Fibroblast of gingiva (primary cell): ENCODE measurements at regions not wholly inside any gene's neighbourhood (a gene's known extent, or its start where the extent isn't known, plus 50 kb on each side); places are given as distances from the start of the nearest gene placed in this dataset.

Source experiments
- DNase-seq: peaks from one replicate; pipeline ENCODE4 v3.0.0-alpha.2; 2011; ENCODE audit warnings: low read depth

GRCh38 chr2:164178835-164179465 lies 442.3 kb downstream of the GRB14 start:
- DNase-seq: no peak

- DNase-seq: no peak
Measured at GRCh38 chr2:164164602-164165001, 428.8 kb upstream of the FIGN start.

- DNase-seq: no peak
Measured at GRCh38 chr2:164155558-164155957, 419.8 kb upstream of the FIGN start.

DNA sequence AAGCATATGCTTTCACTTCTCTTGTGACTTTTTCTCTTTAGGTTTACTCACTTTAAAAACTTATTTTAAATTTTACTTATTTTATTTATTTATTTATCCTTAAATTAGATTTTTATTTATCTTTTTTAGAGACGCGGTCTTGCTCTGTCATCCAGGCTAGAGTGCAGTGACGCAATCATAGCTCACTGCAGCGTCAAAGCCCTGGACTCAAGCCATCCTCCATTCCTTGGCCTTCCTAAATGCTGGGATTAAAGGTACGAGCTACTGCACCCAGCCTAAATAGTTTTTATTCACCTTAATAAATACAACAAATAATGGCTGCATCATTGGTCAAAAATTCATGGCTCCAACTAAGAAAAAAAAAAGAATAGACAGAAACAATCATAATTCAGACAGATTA lies 415.7 kb upstream of the FIGN start:
- peak; percentile 43 for DNase-seq

DNA sequence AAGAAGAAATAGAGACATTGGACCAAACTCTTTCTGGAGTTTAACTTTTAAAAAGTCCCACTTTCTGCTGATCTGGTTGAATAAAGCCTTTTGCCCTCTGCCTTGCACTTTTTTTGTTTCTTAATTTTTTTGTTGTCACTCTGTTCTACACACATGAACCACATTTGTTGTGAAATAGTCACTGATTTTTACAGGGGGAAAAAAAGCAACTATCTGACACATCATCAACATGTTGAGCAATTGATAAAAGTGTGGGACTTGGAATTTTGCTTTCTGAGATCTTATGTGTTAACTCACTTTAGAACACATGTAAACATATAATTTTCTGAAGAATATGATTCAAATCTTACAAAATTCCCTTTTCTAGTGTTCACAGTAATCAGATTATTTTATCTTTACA lies 414.8 kb upstream of the FIGN start:
- peak; percentile 28 for DNase-seq

DNA sequence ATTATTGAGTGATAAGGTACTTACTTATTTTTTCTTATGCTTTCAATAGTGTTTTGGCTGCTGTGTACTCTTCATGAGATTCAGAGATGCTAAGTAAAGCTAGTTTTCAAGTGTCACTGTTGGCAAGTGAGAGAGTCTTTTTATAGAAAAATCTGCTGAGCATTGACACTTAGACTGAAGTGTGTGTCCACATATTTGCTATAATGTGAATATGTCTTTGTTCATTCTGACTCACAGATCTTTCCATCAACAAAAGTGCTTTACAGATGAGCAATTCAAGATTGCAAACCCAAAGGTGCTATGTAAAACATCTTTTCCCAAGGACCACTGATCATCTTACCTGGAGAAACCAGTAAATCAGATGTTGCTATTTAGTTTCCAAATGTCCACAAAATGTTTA lies 410.6 kb upstream of the FIGN start:
- DNase-seq: no peak

- DNase-seq: peak; percentile 15
Measured at GRCh38 chr2:164145093-164145987, 409.5 kb upstream of the FIGN start.

GRCh38 chr2:164143183-164143930 lies 407.5 kb upstream of the FIGN start:
- DNase-seq: no peak

GRCh38 chr2:164142755-164143154 lies 406.9 kb upstream of the FIGN start:
- no peak for DNase-seq

- DNase-seq: no peak
Measured at GRCh38 chr2:164141271-164141670, 405.5 kb upstream of the FIGN start.

DNA sequence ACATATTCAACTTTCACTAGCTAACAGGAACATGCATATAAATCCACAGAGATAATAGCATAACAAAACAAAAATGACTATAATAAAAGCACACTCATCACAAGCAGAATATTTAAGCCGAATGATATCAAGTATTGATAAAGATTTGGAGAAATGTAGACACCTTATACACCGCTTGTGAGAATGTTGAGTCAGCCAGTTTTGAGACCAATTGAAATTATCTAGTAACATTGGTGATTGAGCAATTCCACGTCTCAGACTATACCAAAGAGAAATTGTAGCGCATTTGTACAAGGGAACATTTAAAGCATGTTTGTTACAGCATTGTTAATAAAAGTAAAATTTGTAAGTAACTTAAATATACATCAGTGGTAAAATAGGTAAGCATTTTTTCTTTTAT lies 402.9 kb upstream of the FIGN start:
- no peak for DNase-seq

DNA sequence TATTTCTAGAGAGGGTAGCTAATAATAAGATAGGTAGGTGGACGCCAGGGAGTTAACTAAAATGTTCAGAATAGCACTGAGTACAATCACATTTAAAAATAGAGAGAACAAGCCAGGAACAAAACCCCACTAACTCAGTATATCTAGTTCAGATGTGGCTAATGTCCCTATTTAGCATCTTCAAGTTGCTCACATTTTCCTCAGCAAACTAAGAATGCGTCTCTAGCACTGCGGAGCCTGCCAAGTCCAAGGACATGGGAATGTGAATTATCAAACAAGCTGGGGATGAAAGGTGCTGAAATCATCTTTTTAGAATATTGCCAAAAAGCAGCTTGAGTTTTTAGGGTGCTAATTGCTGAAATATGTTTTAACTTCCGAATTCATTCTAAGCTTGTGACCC lies 398.5 kb upstream of the FIGN start:
- DNase-seq: no peak

- no peak for DNase-seq
Measured at GRCh38 chr2:164127971-164128527, 392.2 kb upstream of the FIGN start.

DNA sequence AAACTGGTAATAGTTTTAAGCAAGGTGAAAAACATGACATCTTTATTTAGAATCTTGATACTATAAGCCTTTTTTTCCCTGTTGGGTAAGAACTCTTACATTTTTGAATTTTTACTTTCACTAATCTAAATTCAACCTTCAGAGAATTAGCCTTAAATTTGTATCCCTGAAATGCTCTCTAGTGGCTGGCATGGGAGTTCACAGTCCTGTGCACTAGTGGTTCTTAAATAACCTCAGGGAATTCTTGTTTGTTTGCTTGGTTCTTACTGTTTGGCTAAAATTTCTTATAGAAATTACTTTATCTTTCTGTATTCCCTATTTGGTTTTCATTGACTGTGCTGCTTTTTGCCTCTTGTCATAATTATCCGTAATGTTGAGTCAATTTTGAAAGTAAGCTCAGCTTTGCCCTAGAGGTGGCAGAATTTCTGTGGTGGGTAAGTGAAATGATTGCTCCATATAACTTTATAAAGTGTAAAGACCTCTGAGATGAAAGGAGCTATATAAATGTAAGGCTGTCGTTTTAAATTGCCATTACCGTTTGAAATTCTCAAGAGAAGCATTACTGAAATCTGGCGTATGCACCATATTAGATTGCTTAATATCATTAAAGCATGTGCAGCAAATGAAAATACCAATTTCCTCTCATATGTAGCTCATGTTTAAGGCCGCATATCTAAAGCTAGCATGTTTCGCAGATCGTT lies 391.3 kb upstream of the FIGN start:
- peak; percentile 28 for DNase-seq

DNA sequence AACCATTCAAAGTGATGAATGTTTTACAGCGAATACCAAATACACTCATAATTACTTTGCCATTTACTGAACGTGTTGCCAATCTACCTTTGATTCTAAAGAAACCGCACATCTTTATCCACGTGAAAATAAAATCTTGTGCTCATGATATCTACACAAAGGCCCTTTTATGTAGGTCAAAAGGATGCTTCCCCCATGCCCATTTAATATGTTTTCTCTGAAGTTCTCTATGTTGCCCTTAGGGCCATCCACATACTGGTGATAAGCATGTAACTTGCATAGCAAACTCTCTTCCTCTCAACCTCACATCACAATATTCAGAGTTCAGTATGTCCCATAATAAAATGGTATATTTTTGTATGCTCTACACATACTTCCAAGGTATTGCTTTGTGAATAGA lies 380.0 kb upstream of the FIGN start:
- DNase-seq: no peak

GRCh38 chr2:164114937-164115336 lies 379.1 kb upstream of the FIGN start:
- no peak for DNase-seq

DNA sequence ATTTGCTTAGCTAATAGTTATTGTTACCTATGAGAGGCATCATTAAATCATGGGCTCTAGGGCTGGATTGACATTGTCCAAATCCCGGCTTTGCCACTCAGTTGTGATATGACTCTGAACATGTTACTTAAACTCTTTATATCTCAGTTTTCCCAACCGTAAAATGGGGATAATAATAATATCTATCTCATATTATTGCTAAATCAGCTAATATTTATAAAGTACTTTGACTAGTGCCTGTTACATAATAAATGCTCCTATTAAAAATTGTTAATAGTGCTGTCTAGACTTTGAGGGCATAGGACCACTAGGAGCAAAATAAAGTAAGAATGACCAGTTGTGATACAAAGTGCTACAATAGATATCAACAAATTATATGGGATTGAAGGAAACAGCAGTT lies 376.3 kb upstream of the FIGN start:
- DNase-seq: no peak

DNA sequence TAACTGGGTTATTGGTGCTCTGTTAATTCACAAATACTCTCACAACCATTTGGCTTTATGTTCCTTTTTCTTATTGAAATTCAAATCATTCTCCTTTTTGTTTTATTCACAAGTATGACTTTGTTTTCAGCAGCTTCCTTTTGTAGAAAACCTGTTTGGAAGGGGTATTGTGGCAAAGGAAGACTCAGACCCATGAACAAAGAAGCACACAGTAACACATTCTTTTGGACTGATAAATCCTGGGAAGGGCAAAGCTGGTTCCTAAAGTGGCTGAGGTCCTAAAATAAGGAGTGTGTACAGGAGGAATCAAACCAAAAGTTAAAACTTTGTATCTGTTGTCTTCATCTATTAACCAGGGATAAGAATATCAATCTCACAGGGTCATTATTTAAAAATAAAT lies 374.7 kb upstream of the FIGN start:
- DNase-seq: no peak

GRCh38 chr2:164109006-164109405 lies 373.2 kb upstream of the FIGN start:
- DNase-seq: no peak

GRCh38 chr2:164103271-164103670 lies 367.5 kb upstream of the FIGN start:
- no peak for DNase-seq

- DNase-seq: no peak
Measured at GRCh38 chr2:164102366-164102765, 366.6 kb upstream of the FIGN start.

GRCh38 chr2:164091673-164092072 lies 355.9 kb upstream of the FIGN start:
- DNase-seq: no peak
